A549 (cell line): ENCODE measurements at regions not wholly inside any gene's neighbourhood (a gene's known extent, or its start where the extent isn't known, plus 50 kb on each side); places are given as distances from the start of the nearest gene placed in this dataset.

ENCODE experiments used
- CEBPB ChIP-seq, 2 experiments: fragments of >200 bp in 1 of 2; sonication (Bioruptor Twin) in 1 of 2; formaldehyde crosslinking in 1 of 2; IDR thresholded peaks; 2 replicates each; pipeline ENCODE4 v1.6.1; 2012 to 2016
- CHD4 ChIP-seq: fragments of 200-600 bp; sonication (generic); IDR thresholded peaks from 2 replicates; pipeline ENCODE4 v1.6.1; 2016; ENCODE audit warnings: antibody characterized with exemption, mild to moderate bottlenecking, borderline replicate concordance
- KDM1A ChIP-seq: fragments of 200-600 bp; sonication (generic); IDR thresholded peaks from 2 replicates; pipeline ENCODE4 v1.6.1; 2016; ENCODE audit warnings: low read depth, mild to moderate bottlenecking
- POLR2A ChIP-seq: IDR thresholded peaks from 2 replicates; pipeline ENCODE4 v1.6.1; 2012; ENCODE audit warnings: mild to moderate bottlenecking, low read length
- ZFP36 ChIP-seq: fragments of 450-650 bp; IDR thresholded peaks from 2 replicates; pipeline ENCODE4 v1.6.1; 2014; ENCODE audit warnings: borderline replicate concordance; ENCODE audit not compliant: partially characterized antibody
- TF ChIP-seq, protein P1 (sequence below): fragments of >200 bp; sonication (Bioruptor Twin); formaldehyde crosslinking; IDR thresholded peaks from 3 replicates; pipeline ENCODE4 v1.5.1; 2016
- TF ChIP-seq, protein P2 (sequence below): fragments of 250-450 bp; sonication (Bioruptor Pico); IDR thresholded peaks from 2 replicates; pipeline ENCODE4 v1.5.0; 2021; ENCODE audit warnings: mild to moderate bottlenecking, moderate library complexity, borderline replicate concordance

DNA sequence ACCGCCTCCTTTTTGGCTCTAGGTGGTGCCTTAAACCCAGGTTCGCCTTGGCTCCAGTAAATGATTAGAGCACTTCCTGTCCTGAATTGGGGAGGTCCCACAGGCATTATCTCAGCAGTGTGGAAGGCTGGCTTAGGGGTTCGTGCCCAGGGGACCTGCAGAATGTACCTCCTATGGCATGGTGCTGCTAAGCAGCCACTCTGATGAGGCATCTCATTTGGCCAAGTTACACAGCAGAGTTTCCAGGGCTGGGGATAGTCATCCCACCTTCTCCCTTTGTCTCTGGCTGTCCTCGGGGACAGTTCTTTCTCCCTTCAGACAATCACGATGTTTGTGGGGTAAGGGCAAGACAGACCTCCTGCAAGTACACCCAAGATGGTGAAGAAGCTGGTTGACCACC lies 371.2 kb downstream of the VPS13C start:
- TF ChIP-seq CHD4 (no peak), CEBPB (IDR thresholded peaks at IDR 0.05) (no peak), KDM1A (no peak), ZFP36 (no peak), POLR2A (no peak)
- TF ChIP-seq, protein P1, sequence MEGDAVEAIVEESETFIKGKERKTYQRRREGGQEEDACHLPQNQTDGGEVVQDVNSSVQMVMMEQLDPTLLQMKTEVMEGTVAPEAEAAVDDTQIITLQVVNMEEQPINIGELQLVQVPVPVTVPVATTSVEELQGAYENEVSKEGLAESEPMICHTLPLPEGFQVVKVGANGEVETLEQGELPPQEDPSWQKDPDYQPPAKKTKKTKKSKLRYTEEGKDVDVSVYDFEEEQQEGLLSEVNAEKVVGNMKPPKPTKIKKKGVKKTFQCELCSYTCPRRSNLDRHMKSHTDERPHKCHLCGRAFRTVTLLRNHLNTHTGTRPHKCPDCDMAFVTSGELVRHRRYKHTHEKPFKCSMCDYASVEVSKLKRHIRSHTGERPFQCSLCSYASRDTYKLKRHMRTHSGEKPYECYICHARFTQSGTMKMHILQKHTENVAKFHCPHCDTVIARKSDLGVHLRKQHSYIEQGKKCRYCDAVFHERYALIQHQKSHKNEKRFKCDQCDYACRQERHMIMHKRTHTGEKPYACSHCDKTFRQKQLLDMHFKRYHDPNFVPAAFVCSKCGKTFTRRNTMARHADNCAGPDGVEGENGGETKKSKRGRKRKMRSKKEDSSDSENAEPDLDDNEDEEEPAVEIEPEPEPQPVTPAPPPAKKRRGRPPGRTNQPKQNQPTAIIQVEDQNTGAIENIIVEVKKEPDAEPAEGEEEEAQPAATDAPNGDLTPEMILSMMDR = no peak
- TF ChIP-seq, protein P2, sequence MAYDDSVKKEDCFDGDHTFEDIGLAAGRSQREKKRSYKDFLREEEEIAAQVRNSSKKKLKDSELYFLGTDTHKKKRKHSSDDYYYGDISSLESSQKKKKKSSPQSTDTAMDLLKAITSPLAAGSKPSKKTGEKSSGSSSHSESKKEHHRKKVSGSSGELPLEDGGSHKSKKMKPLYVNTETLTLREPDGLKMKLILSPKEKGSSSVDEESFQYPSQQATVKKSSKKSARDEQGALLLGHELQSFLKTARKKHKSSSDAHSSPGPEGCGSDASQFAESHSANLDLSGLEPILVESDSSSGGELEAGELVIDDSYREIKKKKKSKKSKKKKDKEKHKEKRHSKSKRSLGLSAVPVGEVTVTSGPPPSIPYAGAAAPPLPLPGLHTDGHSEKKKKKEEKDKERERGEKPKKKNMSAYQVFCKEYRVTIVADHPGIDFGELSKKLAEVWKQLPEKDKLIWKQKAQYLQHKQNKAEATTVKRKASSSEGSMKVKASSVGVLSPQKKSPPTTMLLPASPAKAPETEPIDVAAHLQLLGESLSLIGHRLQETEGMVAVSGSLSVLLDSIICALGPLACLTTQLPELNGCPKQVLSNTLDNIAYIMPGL = no peak
